SH-SY5Y (cell line): ENCODE measurements at regions not wholly inside any gene's neighbourhood (a gene's known extent, or its start where the extent isn't known, plus 50 kb on each side); places are given as distances from the start of the nearest gene placed in this dataset.

Experiments
- GATA2 ChIP-seq: IDR thresholded peaks from 2 replicates; pipeline ENCODE4 v1.6.1; 2011; ENCODE audit warnings: mild to moderate bottlenecking, low read depth, low read length
- GATA3 ChIP-seq: IDR thresholded peaks from 2 replicates; pipeline ENCODE4 v1.6.1; 2011; ENCODE audit warnings: low read depth, mild to moderate bottlenecking, low read length, moderate library complexity

DNA sequence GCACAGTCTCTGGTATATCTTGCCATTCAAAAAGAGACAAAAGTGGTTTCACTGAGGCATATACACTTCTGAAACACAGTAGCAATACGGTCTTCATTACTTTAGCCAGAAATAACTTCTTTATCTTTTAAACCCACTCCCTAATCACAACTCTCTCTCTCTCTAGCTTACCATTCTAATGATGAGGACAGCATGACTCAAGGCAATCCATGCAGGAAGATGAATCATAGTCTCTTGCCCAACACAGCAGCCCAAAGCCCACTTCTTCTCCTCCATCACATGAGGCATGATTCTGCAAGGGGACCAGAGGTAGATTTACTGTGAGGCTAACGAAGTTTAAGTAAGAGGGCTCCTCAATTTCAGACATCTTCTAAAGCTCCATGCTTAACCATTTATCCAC lies 285.0 kb upstream of the NR5A2 start:
- no peak for TF ChIP-seq GATA2
- TF ChIP-seq GATA3, result no peak
